Neural cell (in vitro differentiated cells): ENCODE measurements at regions not wholly inside any gene's neighbourhood (a gene's known extent, or its start where the extent isn't known, plus 50 kb on each side); places are given as distances from the start of the nearest gene placed in this dataset.

Experiments
- H2AFZ ChIP-seq: fragments of 200-600, 300-800 bp; sonication (generic), shearing (Covaris generic); 2 replicates; pipeline ENCODE4 v1.6.0; 2014; ENCODE audit warnings: low read depth, mild to moderate bottlenecking, antibody characterized with exemption, low read length, moderate library complexity
- H3F3A ChIP-seq: fragments of 200-600 bp; shearing (Covaris generic); 2 replicates; pipeline ENCODE4 v1.6.1; 2016; ENCODE audit warnings: mild to moderate bottlenecking, moderate library complexity, mixed read lengths, antibody characterized with exemption, low read length; ENCODE audit not compliant: insufficient read depth, poor library complexity, severe bottlenecking
- H3K27ac ChIP-seq: fragments of 200-600, 300-800 bp; sonication (generic), shearing (Covaris generic); 2 replicates; pipeline ENCODE4 v1.5.1; 2014; ENCODE audit warnings: mild to moderate bottlenecking, low read length, moderate library complexity
- H3K27me3 ChIP-seq: fragments of 300-800, 200-600 bp; sonication (generic), shearing (Covaris generic); 2 replicates; pipeline ENCODE4 v1.6.0; 2014; ENCODE audit warnings: mild to moderate bottlenecking, low read depth, low read length, moderate library complexity; ENCODE audit not compliant: insufficient read depth
- H3K36me3 ChIP-seq: fragments of 300-800, 200-600 bp; sonication (generic), shearing (Covaris generic); 2 replicates; pipeline ENCODE4 v1.5.1; 2014; ENCODE audit warnings: mild to moderate bottlenecking, antibody characterized with exemption, low read length, moderate library complexity; ENCODE audit not compliant: insufficient read depth
- H3K4me2 ChIP-seq: fragments of 300-800, 200-600 bp; sonication (generic), shearing (Covaris generic); 2 replicates; pipeline ENCODE4 v1.6.0; 2014; ENCODE audit warnings: mild to moderate bottlenecking, low read length
- H3K4me3 ChIP-seq: fragments of 300-800, 200-600 bp; sonication (generic), shearing (Covaris generic); 2 replicates; pipeline ENCODE4 v1.5.1; 2014; ENCODE audit warnings: mild to moderate bottlenecking, low read length, moderate library complexity
- H3K79me2 ChIP-seq: fragments of 200-600 bp; shearing (Covaris generic); replicated peaks from 2 replicates; pipeline ENCODE4 v1.6.0; 2014; ENCODE audit warnings: mild to moderate bottlenecking, low read length, moderate library complexity; ENCODE audit not compliant: insufficient read depth
- H3K9ac ChIP-seq: fragments of 300-800, 200-600 bp; sonication (generic), shearing (Covaris generic); 2 replicates; pipeline ENCODE4 v1.6.1; 2016; ENCODE audit warnings: mild to moderate bottlenecking, low read length, mixed read lengths
- H3K9me2 ChIP-seq: fragments of 200-600 bp; shearing (Covaris generic); 2 replicates; pipeline ENCODE4 v1.6.1; 2016; ENCODE audit warnings: mild to moderate bottlenecking, low read length, mixed read lengths; ENCODE audit not compliant: insufficient read depth
- H3K9me3 ChIP-seq: fragments of 200-600, 300-800 bp; sonication (generic), shearing (Covaris generic); 2 replicates; pipeline ENCODE4 v1.6.1; 2016; ENCODE audit warnings: mild to moderate bottlenecking, mixed run types, low read length, moderate library complexity, mixed read lengths
- H4K20me1 ChIP-seq: fragments of 200-600 bp; shearing (Covaris generic); 2 replicates; pipeline ENCODE4 v1.6.1; 2016; ENCODE audit warnings: mild to moderate bottlenecking, mixed run types; ENCODE audit not compliant: insufficient read depth
- EP300 ChIP-seq: fragments of 450-650 bp; conservative IDR thresholded peaks from 2 replicates; pipeline ENCODE4 v1.6.1; 2014; ENCODE audit warnings: antibody characterized with exemption, mild to moderate bottlenecking, moderate library complexity; ENCODE audit not compliant: poor library complexity, severe bottlenecking
- EZH2 ChIP-seq: fragments of 200-600, 300-800 bp; shearing (Covaris generic), sonication (generic); IDR thresholded peaks from 2 replicates; pipeline ENCODE4 v1.6.1; 2014; ENCODE audit warnings: antibody characterized with exemption, low read length, borderline replicate concordance, mild to moderate bottlenecking; ENCODE audit not compliant: insufficient read depth, poor library complexity, severe bottlenecking
- MXI1 ChIP-seq: fragments of 450-650 bp; conservative IDR thresholded peaks from 2 replicates; pipeline ENCODE4 v1.6.1; 2014; ENCODE audit warnings: antibody characterized with exemption, mild to moderate bottlenecking; ENCODE audit not compliant: poor library complexity, severe bottlenecking
- POLR2AphosphoS5 ChIP-seq: IDR thresholded peaks from 2 replicates; pipeline ENCODE4 v1.6.1; 2012
- RAD21 ChIP-seq: fragments of 450-650 bp; conservative IDR thresholded peaks from 2 replicates; pipeline ENCODE4 v1.6.1; 2014; ENCODE audit warnings: antibody characterized with exemption, mild to moderate bottlenecking, moderate library complexity
- SMC3 ChIP-seq: fragments of 450-650 bp; conservative IDR thresholded peaks from 2 replicates; pipeline ENCODE4 v1.6.1; 2014; ENCODE audit warnings: antibody characterized with exemption, mild to moderate bottlenecking, moderate library complexity; ENCODE audit not compliant: poor library complexity
- TAF1 ChIP-seq: IDR thresholded peaks from 2 replicates; pipeline ENCODE4 v1.6.1; 2012; ENCODE audit warnings: low read depth
- TF ChIP-seq, protein P1 (sequence below): IDR thresholded peaks from 2 replicates; pipeline ENCODE4 v1.6.1; 2012; ENCODE audit warnings: borderline replicate concordance
- TF ChIP-seq, protein P2 (sequence below): fragments of 450-650 bp; IDR thresholded peaks from 2 replicates; pipeline ENCODE4 v1.5.1; 2014; ENCODE audit warnings: antibody characterized with exemption, mild to moderate bottlenecking, moderate library complexity; ENCODE audit not compliant: poor library complexity, severe bottlenecking

DNA sequence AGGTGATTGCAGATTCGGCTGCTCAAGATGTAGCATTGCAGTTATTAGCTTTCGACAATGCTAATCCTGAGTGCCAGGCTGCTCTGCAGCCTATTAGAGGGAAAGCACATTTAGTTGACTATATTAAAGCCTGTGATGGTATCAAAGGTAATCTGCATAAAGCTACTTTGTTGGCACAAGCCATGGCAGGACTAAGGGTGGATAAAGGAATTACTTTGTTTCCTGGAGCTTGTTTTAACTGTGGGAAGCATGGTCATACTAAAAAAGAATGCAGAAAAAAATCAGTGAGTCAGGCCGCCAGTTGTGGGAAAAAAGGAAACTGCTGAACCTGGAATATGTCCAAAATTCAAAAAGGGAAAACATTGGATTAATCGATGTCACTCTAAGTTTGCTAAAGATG lies 154.9 kb upstream of the TECRL start:
- Histone ChIP-seq H3K36me3 (no peaks in the 10 kb centered on the region), H3K79me2 (no peaks in the 10 kb centered on the region), H3K9me3 (no peaks in the 10 kb centered on the region), H4K20me1 (no peaks in the 10 kb centered on the region), H2AFZ (no peak overlapping the region), H3K9ac (no peak overlapping the region), H3K27me3 (no peaks in the 10 kb centered on the region), H3K4me3 (no peak overlapping the region), H3F3A (no peaks in the 10 kb centered on the region), H3K9me2 (no peaks in the 10 kb centered on the region), H3K4me2 (no peak overlapping the region), H3K27ac (no peak overlapping the region)
- TF ChIP-seq, protein P1, sequence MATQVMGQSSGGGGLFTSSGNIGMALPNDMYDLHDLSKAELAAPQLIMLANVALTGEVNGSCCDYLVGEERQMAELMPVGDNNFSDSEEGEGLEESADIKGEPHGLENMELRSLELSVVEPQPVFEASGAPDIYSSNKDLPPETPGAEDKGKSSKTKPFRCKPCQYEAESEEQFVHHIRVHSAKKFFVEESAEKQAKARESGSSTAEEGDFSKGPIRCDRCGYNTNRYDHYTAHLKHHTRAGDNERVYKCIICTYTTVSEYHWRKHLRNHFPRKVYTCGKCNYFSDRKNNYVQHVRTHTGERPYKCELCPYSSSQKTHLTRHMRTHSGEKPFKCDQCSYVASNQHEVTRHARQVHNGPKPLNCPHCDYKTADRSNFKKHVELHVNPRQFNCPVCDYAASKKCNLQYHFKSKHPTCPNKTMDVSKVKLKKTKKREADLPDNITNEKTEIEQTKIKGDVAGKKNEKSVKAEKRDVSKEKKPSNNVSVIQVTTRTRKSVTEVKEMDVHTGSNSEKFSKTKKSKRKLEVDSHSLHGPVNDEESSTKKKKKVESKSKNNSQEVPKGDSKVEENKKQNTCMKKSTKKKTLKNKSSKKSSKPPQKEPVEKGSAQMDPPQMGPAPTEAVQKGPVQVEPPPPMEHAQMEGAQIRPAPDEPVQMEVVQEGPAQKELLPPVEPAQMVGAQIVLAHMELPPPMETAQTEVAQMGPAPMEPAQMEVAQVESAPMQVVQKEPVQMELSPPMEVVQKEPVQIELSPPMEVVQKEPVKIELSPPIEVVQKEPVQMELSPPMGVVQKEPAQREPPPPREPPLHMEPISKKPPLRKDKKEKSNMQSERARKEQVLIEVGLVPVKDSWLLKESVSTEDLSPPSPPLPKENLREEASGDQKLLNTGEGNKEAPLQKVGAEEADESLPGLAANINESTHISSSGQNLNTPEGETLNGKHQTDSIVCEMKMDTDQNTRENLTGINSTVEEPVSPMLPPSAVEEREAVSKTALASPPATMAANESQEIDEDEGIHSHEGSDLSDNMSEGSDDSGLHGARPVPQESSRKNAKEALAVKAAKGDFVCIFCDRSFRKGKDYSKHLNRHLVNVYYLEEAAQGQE, result no peak
- TF ChIP-seq SMC3 (no peak), MXI1 (no peak), EZH2 (no peak), TAF1 (no peak), POLR2AphosphoS5 (no peak)

DNA sequence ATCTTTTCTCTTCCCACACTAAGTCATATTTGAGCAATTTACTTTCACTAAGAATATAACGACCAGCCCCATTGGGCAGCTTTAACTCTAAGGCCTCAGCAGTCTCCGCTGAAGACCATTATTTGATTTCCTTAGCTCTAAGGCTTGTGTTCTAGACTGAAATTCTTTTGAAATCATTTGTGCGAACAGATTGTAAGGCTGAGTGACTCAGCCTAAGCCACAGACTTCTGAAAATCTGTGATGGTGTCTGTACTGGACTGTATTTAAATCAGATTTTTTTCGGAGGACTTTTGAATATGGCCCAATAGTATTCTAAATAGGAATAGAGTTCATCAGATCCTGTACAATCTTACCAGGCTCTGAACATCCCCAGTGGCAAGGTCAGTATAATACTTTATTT lies 150.3 kb upstream of the TECRL start:
- no peaks in the 10 kb centered on the region for H3K36me3 ChIP-seq
- no peaks in the 10 kb centered on the region for H3K79me2 ChIP-seq
- H3K4me3 ChIP-seq, result no peak overlapping the region
- H4K20me1 ChIP-seq, result no peaks in the 10 kb centered on the region
- H3K9me2 ChIP-seq, result no peaks in the 10 kb centered on the region
- H3K27me3 ChIP-seq, result no peaks in the 10 kb centered on the region
- H3K9me3 ChIP-seq, result no peaks in the 10 kb centered on the region
- H3F3A ChIP-seq, result no peaks in the 10 kb centered on the region
- H2AFZ ChIP-seq, result no peak overlapping the region
- no peak overlapping the region for H3K9ac ChIP-seq
- no peak overlapping the region for H3K4me2 ChIP-seq
- H3K27ac ChIP-seq, result no peak overlapping the region
- TF ChIP-seq TAF1, result no peak
- no peak for TF ChIP-seq POLR2AphosphoS5
- TF ChIP-seq SMC3, result no peak
- no peak for TF ChIP-seq MXI1
- TF ChIP-seq, protein P2, sequence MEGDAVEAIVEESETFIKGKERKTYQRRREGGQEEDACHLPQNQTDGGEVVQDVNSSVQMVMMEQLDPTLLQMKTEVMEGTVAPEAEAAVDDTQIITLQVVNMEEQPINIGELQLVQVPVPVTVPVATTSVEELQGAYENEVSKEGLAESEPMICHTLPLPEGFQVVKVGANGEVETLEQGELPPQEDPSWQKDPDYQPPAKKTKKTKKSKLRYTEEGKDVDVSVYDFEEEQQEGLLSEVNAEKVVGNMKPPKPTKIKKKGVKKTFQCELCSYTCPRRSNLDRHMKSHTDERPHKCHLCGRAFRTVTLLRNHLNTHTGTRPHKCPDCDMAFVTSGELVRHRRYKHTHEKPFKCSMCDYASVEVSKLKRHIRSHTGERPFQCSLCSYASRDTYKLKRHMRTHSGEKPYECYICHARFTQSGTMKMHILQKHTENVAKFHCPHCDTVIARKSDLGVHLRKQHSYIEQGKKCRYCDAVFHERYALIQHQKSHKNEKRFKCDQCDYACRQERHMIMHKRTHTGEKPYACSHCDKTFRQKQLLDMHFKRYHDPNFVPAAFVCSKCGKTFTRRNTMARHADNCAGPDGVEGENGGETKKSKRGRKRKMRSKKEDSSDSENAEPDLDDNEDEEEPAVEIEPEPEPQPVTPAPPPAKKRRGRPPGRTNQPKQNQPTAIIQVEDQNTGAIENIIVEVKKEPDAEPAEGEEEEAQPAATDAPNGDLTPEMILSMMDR, result no peak
- no peak for TF ChIP-seq RAD21
- TF ChIP-seq EZH2, result no peak
- TF ChIP-seq, protein P1, result no peak
- TF ChIP-seq EP300, result no peak
